ENCODE measurements at regions not wholly inside any gene's neighbourhood (a gene's known extent, or its start where the extent isn't known, plus 50 kb on each side); places are given as distances from the start of the nearest gene placed in this dataset.

DNA sequence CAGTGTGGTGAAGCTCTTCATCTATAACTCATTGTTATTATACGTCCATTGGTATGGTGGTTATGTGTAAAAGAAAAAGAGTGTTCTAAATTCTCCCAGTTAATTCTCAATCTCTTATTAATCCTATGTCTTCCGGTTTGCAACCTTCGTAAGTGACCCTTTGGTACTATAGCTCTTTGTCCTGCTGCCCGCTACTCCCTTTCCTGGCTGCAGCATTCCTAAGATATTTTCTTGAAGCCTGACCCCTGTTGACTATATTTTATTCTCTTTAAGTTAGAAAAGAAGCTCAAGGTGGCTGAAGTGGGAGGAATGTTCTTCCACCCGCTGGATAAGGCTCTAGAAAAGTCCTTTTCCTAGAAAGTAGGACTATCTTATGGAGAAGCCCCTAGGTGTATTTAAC lies 684.8 kb downstream of the SOCS6 start:
- TF ChIP-seq SIN3A (IDR thresholded peaks at IDR 0.05; ENCODE audit: borderline replicate concordance, insufficient read depth, low read length) = no peak
- TF ChIP-seq, protein P1, sequence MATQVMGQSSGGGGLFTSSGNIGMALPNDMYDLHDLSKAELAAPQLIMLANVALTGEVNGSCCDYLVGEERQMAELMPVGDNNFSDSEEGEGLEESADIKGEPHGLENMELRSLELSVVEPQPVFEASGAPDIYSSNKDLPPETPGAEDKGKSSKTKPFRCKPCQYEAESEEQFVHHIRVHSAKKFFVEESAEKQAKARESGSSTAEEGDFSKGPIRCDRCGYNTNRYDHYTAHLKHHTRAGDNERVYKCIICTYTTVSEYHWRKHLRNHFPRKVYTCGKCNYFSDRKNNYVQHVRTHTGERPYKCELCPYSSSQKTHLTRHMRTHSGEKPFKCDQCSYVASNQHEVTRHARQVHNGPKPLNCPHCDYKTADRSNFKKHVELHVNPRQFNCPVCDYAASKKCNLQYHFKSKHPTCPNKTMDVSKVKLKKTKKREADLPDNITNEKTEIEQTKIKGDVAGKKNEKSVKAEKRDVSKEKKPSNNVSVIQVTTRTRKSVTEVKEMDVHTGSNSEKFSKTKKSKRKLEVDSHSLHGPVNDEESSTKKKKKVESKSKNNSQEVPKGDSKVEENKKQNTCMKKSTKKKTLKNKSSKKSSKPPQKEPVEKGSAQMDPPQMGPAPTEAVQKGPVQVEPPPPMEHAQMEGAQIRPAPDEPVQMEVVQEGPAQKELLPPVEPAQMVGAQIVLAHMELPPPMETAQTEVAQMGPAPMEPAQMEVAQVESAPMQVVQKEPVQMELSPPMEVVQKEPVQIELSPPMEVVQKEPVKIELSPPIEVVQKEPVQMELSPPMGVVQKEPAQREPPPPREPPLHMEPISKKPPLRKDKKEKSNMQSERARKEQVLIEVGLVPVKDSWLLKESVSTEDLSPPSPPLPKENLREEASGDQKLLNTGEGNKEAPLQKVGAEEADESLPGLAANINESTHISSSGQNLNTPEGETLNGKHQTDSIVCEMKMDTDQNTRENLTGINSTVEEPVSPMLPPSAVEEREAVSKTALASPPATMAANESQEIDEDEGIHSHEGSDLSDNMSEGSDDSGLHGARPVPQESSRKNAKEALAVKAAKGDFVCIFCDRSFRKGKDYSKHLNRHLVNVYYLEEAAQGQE (IDR thresholded peaks at IDR 0.05; ENCODE audit: insufficient read depth in 1 of 2, low read depth in 2 of 2, low read length in 2 of 2) = no peak
- TF ChIP-seq TAF1 (IDR thresholded peaks at IDR 0.05; ENCODE audit: borderline replicate concordance, insufficient read depth, low read length) = no peak
- no peak for TF ChIP-seq FOXP2 (optimal IDR thresholded peaks at IDR 0.05; ENCODE audit: borderline replicate concordance, extremely low read depth, extremely low read length, insufficient read depth)
- TF ChIP-seq POLR2AphosphoS5 (IDR thresholded peaks at IDR 0.05; ENCODE audit: low read depth, low read length) = no peak

DNA sequence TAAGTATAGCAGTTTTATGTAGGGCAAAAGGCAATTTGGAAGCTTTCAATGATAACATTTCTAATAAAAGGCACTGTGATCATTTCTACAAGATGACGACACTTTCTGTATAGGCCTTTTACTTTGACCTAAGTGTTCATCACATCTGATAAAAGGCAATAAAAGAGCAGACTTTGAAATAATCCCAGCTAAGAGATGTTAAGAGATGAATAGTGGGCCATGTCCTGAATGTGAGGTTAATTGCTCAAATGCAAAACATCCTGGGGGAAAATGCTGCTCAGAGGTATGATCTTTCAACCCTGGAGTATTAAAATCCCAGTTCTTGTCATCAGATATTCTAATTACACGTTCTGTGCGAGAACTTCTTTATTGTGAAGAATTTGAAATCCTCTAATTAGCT lies 677.6 kb downstream of the SOCS6 start:
- TF ChIP-seq, protein P1 (IDR thresholded peaks at IDR 0.05; ENCODE audit: insufficient read depth in 1 of 2, low read depth in 2 of 2, low read length in 2 of 2) = no peak
- TF ChIP-seq POLR2AphosphoS5 (IDR thresholded peaks at IDR 0.05; ENCODE audit: low read depth, low read length) (no peak), SIN3A (IDR thresholded peaks at IDR 0.05; ENCODE audit: borderline replicate concordance, insufficient read depth, low read length) (no peak), FOXP2 (optimal IDR thresholded peaks at IDR 0.05; ENCODE audit: borderline replicate concordance, extremely low read depth, extremely low read length, insufficient read depth) (no peak), TAF1 (IDR thresholded peaks at IDR 0.05; ENCODE audit: borderline replicate concordance, insufficient read depth, low read length) (no peak)

DNA sequence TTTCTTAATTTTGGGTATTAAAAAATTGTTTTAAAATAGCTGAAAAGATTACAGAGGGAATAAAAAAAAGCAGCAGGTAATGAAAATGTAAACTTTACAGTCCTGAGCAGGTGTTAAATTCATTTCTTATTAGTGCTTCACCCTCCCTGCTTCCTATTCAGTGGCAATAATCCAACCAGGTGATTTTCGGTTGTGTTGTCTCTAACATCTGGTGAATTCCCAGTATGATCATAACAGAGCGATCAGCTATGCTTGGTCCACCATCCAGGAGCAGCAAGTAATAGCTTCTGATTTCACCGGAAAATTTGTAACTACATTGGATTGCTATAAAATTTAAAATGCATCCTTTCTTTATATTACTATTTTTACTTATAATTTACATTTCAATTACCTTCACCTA lies 673.1 kb downstream of the SOCS6 start:
- TF ChIP-seq TAF1 (IDR thresholded peaks at IDR 0.05; ENCODE audit: borderline replicate concordance, insufficient read depth, low read length) = no peak
- no peak for TF ChIP-seq FOXP2 (optimal IDR thresholded peaks at IDR 0.05; ENCODE audit: borderline replicate concordance, extremely low read depth, extremely low read length, insufficient read depth)
- no peak for TF ChIP-seq POLR2AphosphoS5 (IDR thresholded peaks at IDR 0.05; ENCODE audit: low read depth, low read length)
- TF ChIP-seq, protein P1 (IDR thresholded peaks at IDR 0.05; ENCODE audit: insufficient read depth in 1 of 2, low read depth in 2 of 2, low read length in 2 of 2) = no peak
- TF ChIP-seq SIN3A (IDR thresholded peaks at IDR 0.05; ENCODE audit: borderline replicate concordance, insufficient read depth, low read length) = no peak

DNA sequence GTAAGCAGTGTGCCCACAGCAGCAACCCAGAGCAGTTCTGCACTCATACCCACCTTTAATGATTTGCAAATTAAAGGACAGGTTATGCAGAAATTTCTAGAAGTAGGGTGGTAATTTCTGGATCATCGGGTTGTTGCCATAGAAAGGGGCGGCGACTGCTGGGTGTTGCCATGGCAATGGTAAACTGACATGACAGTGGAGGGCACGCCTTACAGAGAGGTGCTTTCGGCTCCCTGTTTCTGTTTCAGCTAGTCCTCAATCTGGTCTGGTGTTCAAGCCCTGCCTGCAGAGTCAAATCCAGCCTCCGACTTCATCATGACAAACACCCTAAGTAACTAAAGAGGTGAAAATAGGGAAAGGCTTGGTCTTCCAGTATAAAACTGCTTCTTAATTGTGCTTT lies 667.7 kb downstream of the SOCS6 start:
- TF ChIP-seq, protein P1 (IDR thresholded peaks at IDR 0.05; ENCODE audit: insufficient read depth in 1 of 2, low read depth in 2 of 2, low read length in 2 of 2) = no peak
- TF ChIP-seq POLR2AphosphoS5 (IDR thresholded peaks at IDR 0.05; ENCODE audit: low read depth, low read length) = no peak
- no peak for TF ChIP-seq SIN3A (IDR thresholded peaks at IDR 0.05; ENCODE audit: borderline replicate concordance, insufficient read depth, low read length)
- no peak for TF ChIP-seq TAF1 (IDR thresholded peaks at IDR 0.05; ENCODE audit: borderline replicate concordance, insufficient read depth, low read length)

DNA sequence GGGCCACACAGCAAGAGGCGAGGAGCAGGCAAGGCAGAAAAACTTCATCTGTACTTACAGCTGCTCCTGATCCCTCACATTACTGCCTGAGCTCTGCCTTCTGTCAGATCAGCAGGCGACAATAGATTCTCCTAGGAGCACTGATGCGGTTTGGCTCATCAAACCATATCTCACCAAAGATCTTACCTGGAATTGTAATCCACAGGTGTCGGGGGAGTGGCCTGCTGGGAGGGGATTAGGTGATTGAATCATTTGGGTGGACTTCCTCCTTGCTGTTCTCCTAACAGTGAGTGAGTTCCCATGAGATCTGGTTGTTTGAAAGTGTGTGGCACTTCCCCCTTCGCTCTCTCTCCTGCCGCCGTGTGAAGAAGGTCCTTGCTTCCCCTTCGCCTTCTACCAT lies 647.3 kb downstream of the SOCS6 start:
- TF ChIP-seq TAF1 (IDR thresholded peaks at IDR 0.05; ENCODE audit: borderline replicate concordance, insufficient read depth, low read length) (no peak), SIN3A (IDR thresholded peaks at IDR 0.05; ENCODE audit: borderline replicate concordance, insufficient read depth, low read length) (no peak), FOXP2 (optimal IDR thresholded peaks at IDR 0.05; ENCODE audit: borderline replicate concordance, extremely low read depth, extremely low read length, insufficient read depth) (no peak), POLR2AphosphoS5 (IDR thresholded peaks at IDR 0.05; ENCODE audit: low read depth, low read length) (no peak)
- TF ChIP-seq, protein P1 (IDR thresholded peaks at IDR 0.05; ENCODE audit: insufficient read depth in 1 of 2, low read depth in 2 of 2, low read length in 2 of 2) = no peak

Data from PFSK-1 (cell line).